ENCODE measurements at regions not wholly inside any gene's neighbourhood (a gene's known extent, or its start where the extent isn't known, plus 50 kb on each side); places are given as distances from the start of the nearest gene placed in this dataset.

- no peak for DNase-seq (ENCODE audit: low read depth)
- no peak overlapping the region for H3K4me3 ChIP-seq (ENCODE audit: low read depth, low read length)
- TF ChIP-seq, protein P1, sequence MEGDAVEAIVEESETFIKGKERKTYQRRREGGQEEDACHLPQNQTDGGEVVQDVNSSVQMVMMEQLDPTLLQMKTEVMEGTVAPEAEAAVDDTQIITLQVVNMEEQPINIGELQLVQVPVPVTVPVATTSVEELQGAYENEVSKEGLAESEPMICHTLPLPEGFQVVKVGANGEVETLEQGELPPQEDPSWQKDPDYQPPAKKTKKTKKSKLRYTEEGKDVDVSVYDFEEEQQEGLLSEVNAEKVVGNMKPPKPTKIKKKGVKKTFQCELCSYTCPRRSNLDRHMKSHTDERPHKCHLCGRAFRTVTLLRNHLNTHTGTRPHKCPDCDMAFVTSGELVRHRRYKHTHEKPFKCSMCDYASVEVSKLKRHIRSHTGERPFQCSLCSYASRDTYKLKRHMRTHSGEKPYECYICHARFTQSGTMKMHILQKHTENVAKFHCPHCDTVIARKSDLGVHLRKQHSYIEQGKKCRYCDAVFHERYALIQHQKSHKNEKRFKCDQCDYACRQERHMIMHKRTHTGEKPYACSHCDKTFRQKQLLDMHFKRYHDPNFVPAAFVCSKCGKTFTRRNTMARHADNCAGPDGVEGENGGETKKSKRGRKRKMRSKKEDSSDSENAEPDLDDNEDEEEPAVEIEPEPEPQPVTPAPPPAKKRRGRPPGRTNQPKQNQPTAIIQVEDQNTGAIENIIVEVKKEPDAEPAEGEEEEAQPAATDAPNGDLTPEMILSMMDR (IDR thresholded peaks at IDR 0.05; ENCODE audit: insufficient read depth, low read length) = no peak
Measured at GRCh38 chr5:116998024-116998423, 423.4 kb upstream of the SEMA6A start.

- TF ChIP-seq, protein P1 (IDR thresholded peaks at IDR 0.05; ENCODE audit: insufficient read depth, low read length) = no peak
- no peak for DNase-seq (ENCODE audit: low read depth)
- H3K4me3 ChIP-seq (ENCODE audit: low read depth, low read length) = no peak overlapping the region
Measured at GRCh38 chr5:116992681-116993080, 418.1 kb upstream of the SEMA6A start.

GRCh38 chr5:116989995-116990394 is 415.4 kb upstream of the SEMA6A start:
- no peak overlapping the region for H3K4me3 ChIP-seq (ENCODE audit: low read depth, low read length)
- no peak for DNase-seq (ENCODE audit: low read depth)
- TF ChIP-seq, protein P1 (IDR thresholded peaks at IDR 0.05; ENCODE audit: insufficient read depth, low read length) = no peak

GRCh38 chr5:116982035-116982434 is 407.4 kb upstream of the SEMA6A start:
- H3K4me3 ChIP-seq (ENCODE audit: low read depth, low read length) = no peak overlapping the region
- TF ChIP-seq, protein P1 (IDR thresholded peaks at IDR 0.05; ENCODE audit: insufficient read depth, low read length) = no peak
- DNase-seq (ENCODE audit: low read depth) = no peak

DNA sequence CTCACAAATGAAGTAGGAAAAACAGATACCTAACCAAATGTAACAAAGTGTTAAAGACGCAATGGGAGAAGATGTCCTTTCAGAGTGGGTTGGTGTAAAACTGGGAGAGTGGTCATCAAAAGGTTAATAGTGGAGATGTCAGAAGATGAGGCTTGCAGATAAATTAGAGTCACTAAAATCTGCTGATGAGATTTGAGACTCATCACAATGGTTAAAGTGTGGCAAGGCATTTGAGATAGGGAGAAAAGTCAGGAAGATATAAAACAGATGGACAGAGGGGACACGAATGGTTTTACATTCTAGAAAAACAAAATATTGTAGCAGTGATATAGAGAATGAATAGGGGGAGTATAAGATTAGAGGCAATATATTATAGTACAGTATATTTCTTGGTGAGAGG is 406.0 kb upstream of the SEMA6A start:
- H3K4me3 ChIP-seq (ENCODE audit: low read depth, low read length) = no peak overlapping the region
- no peak for DNase-seq (ENCODE audit: low read depth)
- TF ChIP-seq, protein P1 (IDR thresholded peaks at IDR 0.05; ENCODE audit: insufficient read depth, low read length) = no peak

- TF ChIP-seq, protein P1 (IDR thresholded peaks at IDR 0.05; ENCODE audit: insufficient read depth, low read length) = no peak
- no peak for DNase-seq (ENCODE audit: low read depth)
- no peak overlapping the region for H3K4me3 ChIP-seq (ENCODE audit: low read depth, low read length)
Measured at GRCh38 chr5:116976767-116977166, 402.1 kb upstream of the SEMA6A start.

DNA sequence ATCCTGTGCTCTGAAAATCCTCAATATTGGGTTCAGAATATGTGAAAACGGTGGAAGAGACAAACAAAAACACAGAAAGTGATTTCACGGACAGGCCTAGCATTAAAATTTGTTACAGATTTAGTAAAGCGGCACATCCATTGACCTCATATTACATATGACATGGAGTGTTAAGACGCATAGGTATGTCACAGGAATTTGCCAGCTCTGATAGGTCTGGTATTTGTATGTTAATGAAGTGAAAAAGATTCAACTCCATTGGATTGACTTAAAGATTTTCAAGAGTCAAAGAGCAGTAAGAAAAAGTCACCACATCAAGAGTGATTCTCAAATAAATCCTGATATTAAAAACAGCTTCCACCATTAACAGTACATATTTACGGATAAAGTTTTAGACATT is 396.5 kb upstream of the SEMA6A start:
- no peak overlapping the region for H3K4me3 ChIP-seq (ENCODE audit: low read depth, low read length)
- no peak for DNase-seq (ENCODE audit: low read depth)
- TF ChIP-seq, protein P1 (IDR thresholded peaks at IDR 0.05; ENCODE audit: insufficient read depth, low read length) = no peak

Measured in fibroblast of the aortic adventitia (primary cell).